ENCODE measurements at regions not wholly inside any gene's neighbourhood (a gene's known extent, or its start where the extent isn't known, plus 50 kb on each side); places are given as distances from the start of the nearest gene placed in this dataset.

DNA sequence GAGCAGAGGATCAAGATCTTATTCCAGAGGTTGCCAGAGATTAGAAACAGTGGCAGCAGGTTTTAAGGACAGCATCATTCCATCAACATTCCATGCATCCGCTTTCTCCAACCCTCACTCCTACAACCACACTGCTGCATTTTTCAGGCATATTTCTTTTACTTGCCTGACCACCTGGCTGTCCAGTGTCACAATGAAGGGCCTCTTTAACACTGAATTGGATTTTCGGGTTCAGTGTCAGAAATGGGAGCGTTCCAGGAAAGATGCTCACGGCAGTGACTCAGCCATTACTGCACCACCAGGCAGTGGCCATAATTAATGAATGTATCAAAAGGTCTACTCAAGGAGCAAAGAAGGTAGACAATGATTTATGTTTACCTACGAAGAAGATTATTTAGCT is 200.4 kb upstream of the ESRRG start:
- TF ChIP-seq, protein P1, sequence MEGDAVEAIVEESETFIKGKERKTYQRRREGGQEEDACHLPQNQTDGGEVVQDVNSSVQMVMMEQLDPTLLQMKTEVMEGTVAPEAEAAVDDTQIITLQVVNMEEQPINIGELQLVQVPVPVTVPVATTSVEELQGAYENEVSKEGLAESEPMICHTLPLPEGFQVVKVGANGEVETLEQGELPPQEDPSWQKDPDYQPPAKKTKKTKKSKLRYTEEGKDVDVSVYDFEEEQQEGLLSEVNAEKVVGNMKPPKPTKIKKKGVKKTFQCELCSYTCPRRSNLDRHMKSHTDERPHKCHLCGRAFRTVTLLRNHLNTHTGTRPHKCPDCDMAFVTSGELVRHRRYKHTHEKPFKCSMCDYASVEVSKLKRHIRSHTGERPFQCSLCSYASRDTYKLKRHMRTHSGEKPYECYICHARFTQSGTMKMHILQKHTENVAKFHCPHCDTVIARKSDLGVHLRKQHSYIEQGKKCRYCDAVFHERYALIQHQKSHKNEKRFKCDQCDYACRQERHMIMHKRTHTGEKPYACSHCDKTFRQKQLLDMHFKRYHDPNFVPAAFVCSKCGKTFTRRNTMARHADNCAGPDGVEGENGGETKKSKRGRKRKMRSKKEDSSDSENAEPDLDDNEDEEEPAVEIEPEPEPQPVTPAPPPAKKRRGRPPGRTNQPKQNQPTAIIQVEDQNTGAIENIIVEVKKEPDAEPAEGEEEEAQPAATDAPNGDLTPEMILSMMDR (IDR thresholded peaks at IDR 0.05; ENCODE audit: low read depth, low read length, missing input control) = no peak
- TF ChIP-seq FOXA1 (IDR thresholded peaks at IDR 0.05) (no peak), RAD21 (IDR thresholded peaks at IDR 0.05) (no peak)
- TF ChIP-seq, protein P2, sequence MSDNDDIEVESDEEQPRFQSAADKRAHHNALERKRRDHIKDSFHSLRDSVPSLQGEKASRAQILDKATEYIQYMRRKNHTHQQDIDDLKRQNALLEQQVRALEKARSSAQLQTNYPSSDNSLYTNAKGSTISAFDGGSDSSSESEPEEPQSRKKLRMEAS (IDR thresholded peaks at IDR 0.05) = no peak
